ENCODE measurements at regions not wholly inside any gene's neighbourhood (a gene's known extent, or its start where the extent isn't known, plus 50 kb on each side); places are given as distances from the start of the nearest gene placed in this dataset.

GRCh38 chr2:105184420-105184819 is 57.1 kb upstream of the GPR45 start:
- Histone ChIP-seq H3K9me3 (no peaks in the 10 kb centered on the region), H3K4me1 (peaks cover 6% of the 10 kb centered on the region), H3K27ac (no peak overlapping the region), H3K27me3 (no peaks in the 10 kb centered on the region), H3K4me3 (no peak overlapping the region), H3K36me3 (no peaks in the 10 kb centered on the region)
- TF ChIP-seq CTCF (IDR thresholded peaks at IDR 0.05) (no peak), POLR2A (IDR thresholded peaks at IDR 0.05) (no peak), POLR2AphosphoS5 (IDR thresholded peaks at IDR 0.05; ENCODE audit: insufficient read depth in 1 of 2, low read depth in 1 of 2) (no peak)
- no peak for DNase-seq (ENCODE audit: extremely low spot score in 2 of 2)
- intact Hi-C loops (cut with DNase I): no loop called here

GRCh38 chr2:105186967-105187498 is 54.5 kb upstream of the GPR45 start:
- DNase-seq (ENCODE audit: extremely low spot score in 2 of 2): peak in 1 of 2 donors; percentile 55
- TF ChIP-seq CTCF (IDR thresholded peaks at IDR 0.05): no peak
- no peak for TF ChIP-seq POLR2AphosphoS5 (IDR thresholded peaks at IDR 0.05; ENCODE audit: insufficient read depth in 1 of 2, low read depth in 1 of 2)
- no peak for TF ChIP-seq POLR2A (IDR thresholded peaks at IDR 0.05)
- Histone ChIP-seq H3K36me3 (no peaks in the 10 kb centered on the region), H3K4me3 (no peak overlapping the region), H3K4me1 (peaks cover 6% of the 10 kb centered on the region), H3K27me3 (no peaks in the 10 kb centered on the region), H3K9me3 (no peaks in the 10 kb centered on the region), H3K27ac (no peak overlapping the region)
- intact Hi-C loops (cut with DNase I): no loop called here

- no peaks in the 10 kb centered on the region for H3K9me3 ChIP-seq
- no peak for DNase-seq (ENCODE audit: extremely low spot score in 2 of 2)
- H3K4me3 ChIP-seq: no peak overlapping the region
- intact Hi-C loops (cut with DNase I): no loop called here
- H3K27me3 ChIP-seq: no peaks in the 10 kb centered on the region
- TF ChIP-seq POLR2AphosphoS5 (IDR thresholded peaks at IDR 0.05; ENCODE audit: insufficient read depth in 1 of 2, low read depth in 1 of 2) (no peak), POLR2A (IDR thresholded peaks at IDR 0.05) (no peak), CTCF (IDR thresholded peaks at IDR 0.05) (no peak)
- H3K27ac ChIP-seq: no peak overlapping the region
- H3K36me3 ChIP-seq: no peaks in the 10 kb centered on the region
- peaks cover 6% of the 10 kb centered on the region for H3K4me1 ChIP-seq
Observed at GRCh38 chr2:105187531-105187930, 54.0 kb upstream of the GPR45 start.

- H3K9me3 ChIP-seq: no peaks in the 10 kb centered on the region
- H3K27ac ChIP-seq: no peak overlapping the region
- H3K4me3 ChIP-seq: no peak overlapping the region
- H3K36me3 ChIP-seq: no peaks in the 10 kb centered on the region
- H3K27me3 ChIP-seq: no peaks in the 10 kb centered on the region
- intact Hi-C loops (cut with DNase I): no loop called here
- TF ChIP-seq POLR2AphosphoS5 (IDR thresholded peaks at IDR 0.05; ENCODE audit: insufficient read depth in 1 of 2, low read depth in 1 of 2): no peak
- TF ChIP-seq POLR2A (IDR thresholded peaks at IDR 0.05): no peak
- TF ChIP-seq CTCF (IDR thresholded peaks at IDR 0.05): no peak
- DNase-seq (ENCODE audit: extremely low spot score in 2 of 2): no peak
- peaks cover 6% of the 10 kb centered on the region for H3K4me1 ChIP-seq
Observed at GRCh38 chr2:105188343-105188742, 53.2 kb upstream of the GPR45 start.

Data from vagina (tissue), 2 donors.